Heart left ventricle (tissue), 13 donors: ENCODE measurements at regions not wholly inside any gene's neighbourhood (a gene's known extent, or its start where the extent isn't known, plus 50 kb on each side); places are given as distances from the start of the nearest gene placed in this dataset.

Experiments
- CTCF ChIP-seq, 12 donors: fragments of 200-600 bp; sonication (generic) in 4 of 12; IDR thresholded peaks; one replicate each; pipeline versions ENCODE4 v1.5.0 to v1.8.0; 2018 to 2022; ENCODE audit warnings: antibody characterized with exemption in 12 of 12, mild to moderate bottlenecking in 5 of 12
- POLR2A ChIP-seq, 2 donors: fragments of 450-650 bp; IDR thresholded peaks; one replicate each; pipeline ENCODE4 v1.6.1; 2017; ENCODE audit warnings: antibody characterized with exemption in 2 of 2, mild to moderate bottlenecking in 2 of 2, moderate library complexity in 2 of 2
- donor health status: ischemic (EF 13 %, LVEDD 7.1; RV severe dilation, severe dysfunction).
- donor health status: DM: no; HTN: yes; CAD: no.
- donor health status: DM: no; HTN: no; CAD: no.
- donor health status: ischemic (EF 25% LVEDD 6.9; RV normal size, moderate dysfunction).
- donor health status: ischemic (EF 25% LVEDD 5.7; RV mildly dilated, moderate dysfunction).
- donor health status: ischemic (EF 35%, LVEDD 5.7; RV mildly dilated, moderate dysfunction).
- donor health status: nonischemic (EF 11% LVEDD 7.7; RV severe dilation, severe dysfunction).
- donor health status: DM: yes; HTN: yes; CAD: no.
- donor health status: PGD.
- donor health status: ischemic (EF 29% LVEDD 5.4; RV normal size, mild dysfunction).
- donor health status: nonischemic (EF 23%, LVEDD 6.1; RV moderate dilation, normal function).

- TF ChIP-seq CTCF (IDR thresholded peaks at IDR 0.05) (no peak), POLR2A (IDR thresholded peaks at IDR 0.05) (no peak)
Observed at GRCh38 chr5:168015506-168015905, 275.9 kb upstream of the WWC1 start.
